Gastrocnemius medialis (tissue), 4 donors: ENCODE measurements at regions not wholly inside any gene's neighbourhood (a gene's known extent, or its start where the extent isn't known, plus 50 kb on each side); places are given as distances from the start of the nearest gene placed in this dataset.

Experiments
- CTCF ChIP-seq, 5 experiments: fragments of 450-650 bp in 3 of 5; fragments of 200-600 bp in 2 of 5; sonication (generic) in 2 of 5; IDR thresholded peaks in 4 of 5; conservative IDR thresholded peaks in 1 of 5; 1 replicate in 4 of 5; 2 replicates in 1 of 5; pipeline ENCODE4 v1.5.1; 2016 to 2019; ENCODE audit warnings: antibody characterized with exemption in 5 of 5, mild to moderate bottlenecking in 3 of 5, moderate library complexity in 3 of 5
- POLR2A ChIP-seq, 2 donors: fragments of 450-650 bp; IDR thresholded peaks; one replicate each; pipeline ENCODE4 v1.6.1; 2017; ENCODE audit warnings: antibody characterized with exemption in 2 of 2, mild to moderate bottlenecking in 2 of 2, moderate library complexity in 2 of 2

DNA sequence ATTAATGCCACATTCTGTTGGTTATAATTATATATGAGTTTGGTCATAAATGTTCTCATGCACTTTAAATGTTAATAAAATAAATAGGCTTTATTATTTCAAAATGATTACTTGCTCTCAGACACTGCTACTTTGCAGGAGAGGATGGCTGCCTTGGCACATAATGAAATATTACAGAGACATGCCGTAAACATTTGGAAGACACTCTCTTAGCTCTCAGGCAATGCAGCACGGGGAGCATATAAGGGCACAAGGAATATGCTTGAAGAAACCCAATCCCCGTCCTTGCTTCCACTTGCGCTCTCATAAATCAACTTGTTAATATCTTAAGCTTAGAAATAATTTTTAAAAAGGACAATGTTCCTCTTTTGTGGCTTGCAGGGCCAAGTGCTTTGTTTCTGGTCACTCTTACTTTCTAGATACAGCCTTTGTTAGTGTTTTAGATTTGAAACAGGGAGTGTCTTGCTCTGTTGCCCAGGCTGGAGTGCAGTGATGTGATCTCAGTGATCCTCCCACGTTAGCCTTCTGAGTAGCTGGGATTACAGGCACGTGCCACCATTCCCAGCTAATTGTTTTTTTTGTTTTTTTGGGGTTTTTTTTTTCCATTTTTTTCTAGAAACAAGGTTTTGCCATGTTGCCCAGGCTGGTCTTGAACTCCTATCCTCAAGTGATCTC lies 445.0 kb downstream of the SPRY1 start:
- no peak for TF ChIP-seq POLR2A (IDR thresholded peaks at IDR 0.05)
- TF ChIP-seq CTCF (IDR thresholded peaks at IDR 0.05 in 4 of 5, conservative IDR thresholded peaks at IDR 0.05 in 1 of 5): no peak
